H9 (cell line): ENCODE measurements at regions not wholly inside any gene's neighbourhood (a gene's known extent, or its start where the extent isn't known, plus 50 kb on each side); places are given as distances from the start of the nearest gene placed in this dataset.

Source experiments
- DNase-seq: peaks from one replicate; pipeline ENCODE4 v3.0.0-alpha.2; 2017
- H2AFZ ChIP-seq: one replicate; pipeline ENCODE4 v1.6.1; 2013; ENCODE audit warnings: mild to moderate bottlenecking, low read length, control low read depth, moderate library complexity
- H2AK5ac ChIP-seq: 2 replicates; pipeline ENCODE4 v1.6.1; 2013; ENCODE audit warnings: low read length, control low read depth, mixed read lengths; ENCODE audit not compliant: insufficient read length
- H2BK120ac ChIP-seq: one replicate; pipeline ENCODE4 v1.6.1; 2013; ENCODE audit warnings: low read depth, mild to moderate bottlenecking, low read length, control low read depth, inconsistent platforms; ENCODE audit not compliant: poor library complexity, severe bottlenecking
- H2BK12ac ChIP-seq: 2 replicates; pipeline ENCODE4 v1.6.1; 2013; ENCODE audit warnings: low read length, control low read depth, mixed read lengths, low read depth; ENCODE audit not compliant: insufficient read length
- H2BK15ac ChIP-seq: 2 replicates; pipeline ENCODE4 v1.6.1; 2013; ENCODE audit warnings: low read depth, low read length, control low read depth
- H2BK20ac ChIP-seq: one replicate; pipeline ENCODE4 v1.6.1; 2013; ENCODE audit warnings: low read depth, mild to moderate bottlenecking, low read length, control low read depth, inconsistent platforms; ENCODE audit not compliant: poor library complexity, severe bottlenecking
- H2BK5ac ChIP-seq: 2 replicates; pipeline ENCODE4 v1.6.1; 2013; ENCODE audit warnings: low read length, control low read depth, mixed read lengths; ENCODE audit not compliant: insufficient read length
- H3K14ac ChIP-seq: 2 replicates; pipeline ENCODE4 v1.6.1; 2013; ENCODE audit warnings: low read length, control low read depth; ENCODE audit not compliant: insufficient read depth
- H3K18ac ChIP-seq: 2 replicates; pipeline ENCODE4 v1.6.1; 2013; ENCODE audit warnings: low read depth, mild to moderate bottlenecking, mixed read lengths, low read length, control low read depth; ENCODE audit not compliant: insufficient read length
- H3K23ac ChIP-seq: 2 replicates; pipeline ENCODE4 v1.6.1; 2013; ENCODE audit warnings: low read length, control low read depth, mixed read lengths, low read depth; ENCODE audit not compliant: insufficient read length
- H3K23me2 ChIP-seq: 2 replicates; pipeline ENCODE4 v1.6.1; 2013; ENCODE audit warnings: low read depth, mild to moderate bottlenecking, mixed read lengths, low read length, control low read depth; ENCODE audit not compliant: insufficient read length, poor library complexity, severe bottlenecking
- H3K27ac ChIP-seq: 2 replicates; pipeline ENCODE4 v1.5.1; 2013; ENCODE audit warnings: low read length, control low read depth, mixed read lengths, low read depth; ENCODE audit not compliant: insufficient read length
- H3K27me3 ChIP-seq: 2 replicates; pipeline ENCODE4 v1.6.1; 2013; ENCODE audit warnings: low read length, control low read depth, inconsistent platforms; ENCODE audit not compliant: insufficient read depth
- H3K4ac ChIP-seq: 2 replicates; pipeline ENCODE4 v1.6.1; 2013; ENCODE audit warnings: low read depth, mild to moderate bottlenecking, control low read depth, inconsistent platforms, low read length, moderate library complexity
- H3K4me1 ChIP-seq: 2 replicates; pipeline ENCODE4 v1.6.1; 2013; ENCODE audit warnings: low read length, control low read depth, inconsistent platforms; ENCODE audit not compliant: insufficient read depth
- H3K4me2 ChIP-seq: 2 replicates; pipeline ENCODE4 v1.6.1; 2013; ENCODE audit warnings: low read length, control low read depth, mixed read lengths; ENCODE audit not compliant: insufficient read length, insufficient read depth
- H3K56ac ChIP-seq: 2 replicates; pipeline ENCODE4 v1.6.1; 2013; ENCODE audit warnings: low read depth, mild to moderate bottlenecking, mixed read lengths, low read length, control low read depth; ENCODE audit not compliant: insufficient read length
- H3K79me1 ChIP-seq: 2 replicates; pipeline ENCODE4 v1.6.1; 2013; ENCODE audit warnings: low read depth, mild to moderate bottlenecking, moderate library complexity, low read length, control low read depth, inconsistent platforms; ENCODE audit not compliant: insufficient read depth, poor library complexity, severe bottlenecking
- H3K79me2 ChIP-seq: 2 replicates; pipeline ENCODE4 v1.6.1; 2013; ENCODE audit warnings: low read length, control low read depth, inconsistent platforms; ENCODE audit not compliant: insufficient read depth
- H3K9ac ChIP-seq: 2 replicates; pipeline ENCODE4 v1.6.1; 2013; ENCODE audit warnings: low read length, control low read depth, mixed read lengths; ENCODE audit not compliant: insufficient read length; ENCODE audit errors: extremely low read depth
- H3K9me3 ChIP-seq: one replicate; pipeline ENCODE4 v1.6.1; 2013; ENCODE audit warnings: low read depth, low read length, inconsistent platforms; ENCODE audit not compliant: control insufficient read depth
- H3T11ph ChIP-seq: one replicate; pipeline ENCODE4 v1.6.1; 2013; ENCODE audit warnings: mild to moderate bottlenecking, low read length, control low read depth, inconsistent platforms
- H4K20me1 ChIP-seq: one replicate; pipeline ENCODE4 v1.6.1; 2013; ENCODE audit not compliant: control insufficient read depth, insufficient read length, insufficient read depth
- H4K5ac ChIP-seq: 2 replicates; pipeline ENCODE4 v1.6.1; 2013; ENCODE audit warnings: low read depth, mild to moderate bottlenecking, mixed read lengths, low read length, control low read depth; ENCODE audit not compliant: insufficient read length
- H4K8ac ChIP-seq: replicated peaks from 2 replicates; pipeline ENCODE4 v1.6.1; 2013; ENCODE audit warnings: low read length, control low read depth, mixed read lengths, low read depth; ENCODE audit not compliant: insufficient read length
- H4K91ac ChIP-seq: 2 replicates; pipeline ENCODE4 v1.6.1; 2013; ENCODE audit warnings: low read depth, mild to moderate bottlenecking, moderate library complexity, mixed read lengths, low read length, control low read depth; ENCODE audit not compliant: insufficient read length
- H3K27ac Mint-ChIP-seq, 3 experiments: 2 replicates in 2 of 3; 3 replicates in 1 of 3; pipeline ENCODE4 v1.8.0; 2020 to 2021; ENCODE audit warnings: mixed read lengths in 3 of 3, mild to moderate bottlenecking in 1 of 3, moderate library complexity in 1 of 3
- H3K27me3 Mint-ChIP-seq: 2 replicates; pipeline ENCODE4 v1.8.0; 2021; ENCODE audit warnings: low read depth, mild to moderate bottlenecking, moderate library complexity, mixed read lengths
- H3K36me3 Mint-ChIP-seq, 3 experiments: 2 replicates in 2 of 3; 3 replicates in 1 of 3; pipeline ENCODE4 v1.8.0; 2020 to 2021; ENCODE audit warnings: low read depth in 3 of 3, mixed read lengths in 3 of 3; ENCODE audit not compliant: insufficient read depth in 1 of 3
- H3K4me1 Mint-ChIP-seq, 2 experiments: 2 replicates each; pipeline ENCODE4 v1.8.0; 2020; ENCODE audit warnings: mixed read lengths in 2 of 2
- H3K4me3 Mint-ChIP-seq, 2 experiments: 2 replicates in 1 of 2; 3 replicates in 1 of 2; pipeline ENCODE4 v1.8.0; 2020 to 2021; ENCODE audit warnings: mild to moderate bottlenecking in 2 of 2, mixed read lengths in 2 of 2, moderate library complexity in 1 of 2
- H3K9me3 Mint-ChIP-seq, 2 experiments: 2 replicates in 1 of 2; 3 replicates in 1 of 2; pipeline ENCODE4 v1.8.0; 2020; ENCODE audit warnings: mild to moderate bottlenecking in 2 of 2, mixed read lengths in 2 of 2, moderate library complexity in 1 of 2
- CTCF ChIP-seq: fragments of 200-600 bp; sonication (generic); conservative IDR thresholded peaks from 3 replicates; pipeline ENCODE4 v1.8.0; 2021; ENCODE audit warnings: antibody characterized with exemption, mild to moderate bottlenecking
- WGBS: extraction: QIAGEN DNeasy Blood & Tissue Kit; methylation state at CpG from one replicate; pipeline ENCODE4 v1.1.7; 2013; ENCODE audit warnings: missing lambda C conversion rate, low lambda C conversion rate, mixed read lengths; ENCODE audit not compliant: insufficient read length; ENCODE audit errors: extremely low coverage; 5-methylcytosine and 5-hydroxymethylcytosine counted together

- Histone ChIP-seq H3K27me3 (no peaks in the 10 kb centered on the region), H3K4me2 (no peak overlapping the region), H4K8ac (no peak overlapping the region), H3K56ac (no peak overlapping the region), H2BK15ac (no peak overlapping the region), H3T11ph (no peak overlapping the region), H4K91ac (no peak overlapping the region), H3K23ac (no peak overlapping the region), H3K9ac (no peak overlapping the region), H2BK20ac (no peak overlapping the region), H3K9me3 (no peaks in the 10 kb centered on the region), H4K5ac (no peak overlapping the region), H3K4me1 (no peaks in the 10 kb centered on the region), H2BK5ac (no peak overlapping the region), H2BK12ac (no peak overlapping the region), H3K23me2 (no peaks in the 10 kb centered on the region), H2AK5ac (no peak overlapping the region), H3K18ac (no peak overlapping the region), H3K79me2 (no peaks in the 10 kb centered on the region), H4K20me1 (no peaks in the 10 kb centered on the region), H3K27ac (no peak overlapping the region), H2AFZ (no peak overlapping the region), H3K79me1 (no peaks in the 10 kb centered on the region), H3K4ac (no peak overlapping the region), H3K14ac (no peak overlapping the region), H2BK120ac (no peak overlapping the region)
- DNase-seq, result no peak
- peaks cover 0 to 5% of the 10 kb centered on the region in 2 experiments; a peak in 2 of 4 replicates for H3K4me1 Mint-ChIP-seq
- no CpG with 5 or more reads among the region's 15 CpGs for whole genome bisulfite sequencing
- TF ChIP-seq CTCF, result no peak
- no peak overlapping the region for H3K27ac Mint-ChIP-seq
- no peak overlapping the region for H3K4me3 Mint-ChIP-seq
- H3K27me3 Mint-ChIP-seq, result peaks cover 30% of the 10 kb centered on the region
- 0 out of 7 replicates have a peak, but pooled peaks cover 0 to 1% (median 0%) of the 10 kb centered on the region in 3 experiments for H3K36me3 Mint-ChIP-seq
- H3K9me3 Mint-ChIP-seq, result no peaks in the 10 kb centered on the region; a peak in 2 of 5 replicates
Measured at GRCh38 chr14:104470588-104470987, 109.0 kb upstream of the C14orf180 start.
